A673 (cell line): ENCODE measurements at regions not wholly inside any gene's neighbourhood (a gene's known extent, or its start where the extent isn't known, plus 50 kb on each side); places are given as distances from the start of the nearest gene placed in this dataset.

Experiments
- BruUV-seq: library from RNA; stranded (reverse); fragments of 400-500 nt; replicated peaks from 2 replicates; lab custom pipeline; 2021; lab: Mats Ljungman, UMichigan
- CTCF ChIA-PET: fragments of 300-600 bp; sonication (Branson Sonifier 250); formaldehyde crosslinking; loops from one replicate; lab custom pipeline; 2022; ENCODE audit warnings: antibody characterized with exemption; lab: Charles Lee
- POLR2A ChIA-PET: fragments of 300-600 bp; sonication (Branson Sonifier 250); formaldehyde crosslinking; loops from one replicate; lab custom pipeline; 2022; ENCODE audit warnings: antibody characterized with exemption; ENCODE audit not compliant: low non-redundant PET; lab: Charles Lee
- DNase-seq: peaks from one replicate; pipeline ENCODE4 v3.0.0-alpha.2; 2015; ENCODE audit warnings: low spot score
- H3K27ac ChIP-seq: fragments of 200-600 bp; sonication (generic); 2 replicates; pipeline ENCODE4 v1.5.1; 2016; ENCODE audit warnings: mixed run types, low read depth, mild to moderate bottlenecking, mixed read lengths, antibody characterized with exemption, low read length; ENCODE audit not compliant: poor library complexity, severe bottlenecking
- H3K27me3 ChIP-seq: fragments of 200-600 bp; sonication (generic); replicated peaks from 2 replicates; pipeline ENCODE4 v1.6.1; 2017; ENCODE audit warnings: mixed run types, low read depth, mild to moderate bottlenecking, mixed read lengths, antibody characterized with exemption, low read length; ENCODE audit not compliant: insufficient read depth, poor library complexity
- H3K36me3 ChIP-seq: fragments of 200-600 bp; sonication (generic); 2 replicates; pipeline ENCODE4 v1.6.1; 2016; ENCODE audit warnings: mixed run types, mild to moderate bottlenecking, mixed read lengths, antibody characterized with exemption, low read length; ENCODE audit not compliant: insufficient read depth, poor library complexity, severe bottlenecking
- H3K4me1 ChIP-seq: fragments of 200-600 bp; sonication (generic); 2 replicates; pipeline ENCODE4 v1.6.1; 2017; ENCODE audit warnings: mixed run types, mild to moderate bottlenecking, mixed read lengths, antibody characterized with exemption, low read length; ENCODE audit not compliant: insufficient read depth, poor library complexity, severe bottlenecking
- H3K4me3 ChIP-seq: fragments of 200-600 bp; sonication (generic); 2 replicates; pipeline ENCODE4 v1.5.1; 2016; ENCODE audit warnings: low read depth, mixed run types, mild to moderate bottlenecking, mixed read lengths, low read length; ENCODE audit not compliant: poor library complexity, severe bottlenecking
- H3K9me3 ChIP-seq: fragments of 200-600 bp; sonication (generic); 2 replicates; pipeline ENCODE4 v1.6.1; 2016; ENCODE audit warnings: mixed run types, low read depth, mild to moderate bottlenecking, mixed read lengths, antibody characterized with exemption, low read length; ENCODE audit not compliant: poor library complexity, severe bottlenecking
- CTCF ChIP-seq: fragments of 300-800, 200-600 bp; sonication (generic); conservative IDR thresholded peaks from 2 replicates; pipeline ENCODE4 v1.5.1; 2017; ENCODE audit warnings: low read depth, mild to moderate bottlenecking, antibody characterized with exemption, low read length, moderate library complexity, mixed read lengths
- EZH2 ChIP-seq: fragments of 200-600 bp; sonication (generic); IDR thresholded peaks from 2 replicates; pipeline ENCODE4 v1.6.1; 2017; ENCODE audit warnings: borderline replicate concordance, low read depth, mild to moderate bottlenecking, mixed read lengths, antibody characterized with exemption, low read length; ENCODE audit not compliant: poor library complexity, severe bottlenecking
- intact Hi-C: fragments of 100-400 bp; cut with micrococcal nuclease; formaldehyde crosslinking; loops from one replicate; pipeline ENCODE4 v1.10.0; 2022; ENCODE audit not compliant: unreplicated experiment

GRCh38 chr4:81538716-81539427, 67.2 kb upstream of the RASGEF1B start:
- H3K9me3 ChIP-seq, result no peaks in the 10 kb centered on the region
- intact Hi-C loops, result no loop called here
- H3K27me3 ChIP-seq, result no peaks in the 10 kb centered on the region
- ChIA-PET CTCF (no interaction called here), POLR2A (no interaction called here)
- BruUV-seq, result no TSS peak
- no peaks in the 10 kb centered on the region for H3K4me1 ChIP-seq
- TF ChIP-seq EZH2 (no peak), CTCF (no peak)
- no peak overlapping the region for H3K4me3 ChIP-seq
- DNase-seq, result no peak
- no peaks in the 10 kb centered on the region for H3K36me3 ChIP-seq
- H3K27ac ChIP-seq, result no peak overlapping the region

GRCh38 chr4:81531410-81531809, 59.7 kb upstream of the RASGEF1B start:
- BruUV-seq, result no TSS peak
- Histone ChIP-seq H3K4me3 (no peak overlapping the region), H3K9me3 (no peaks in the 10 kb centered on the region), H3K36me3 (no peaks in the 10 kb centered on the region), H3K4me1 (no peaks in the 10 kb centered on the region), H3K27me3 (no peaks in the 10 kb centered on the region), H3K27ac (no peak overlapping the region)
- intact Hi-C loops, result no loop called here
- TF ChIP-seq EZH2, result no peak
- TF ChIP-seq CTCF, result no peak
- ChIA-PET POLR2A (no interaction called here), CTCF (no interaction called here)
- no peak for DNase-seq

GRCh38 chr4:81528979-81529378, 57.3 kb upstream of the RASGEF1B start:
- CTCF ChIA-PET, result no interaction called here

More at GRCh38 chr4:81528979-81529378, 57.3 kb upstream of the RASGEF1B start:
- H3K4me3 ChIP-seq, result no peak overlapping the region
- H3K27me3 ChIP-seq, result no peaks in the 10 kb centered on the region
- no peak overlapping the region for H3K27ac ChIP-seq
- intact Hi-C loops, result no loop called here
- H3K36me3 ChIP-seq, result no peaks in the 10 kb centered on the region
- no peaks in the 10 kb centered on the region for H3K9me3 ChIP-seq
- no peak for DNase-seq
- TF ChIP-seq EZH2 (no peak), CTCF (no peak)
- BruUV-seq, result no TSS peak
- no peaks in the 10 kb centered on the region for H3K4me1 ChIP-seq
- POLR2A ChIA-PET, result no interaction called here
